CD14-positive monocyte (primary cell): ENCODE measurements at regions not wholly inside any gene's neighbourhood (a gene's known extent, or its start where the extent isn't known, plus 50 kb on each side); places are given as distances from the start of the nearest gene placed in this dataset.

ENCODE experiments used
- DNase-seq, 3 donors: peaks; one replicate each; pipeline ENCODE4 v3.0.0-alpha.2; 2011 to 2022
- H2AFZ ChIP-seq: 2 replicates; pipeline ENCODE4 v1.6.0; 2012; ENCODE audit warnings: mild to moderate bottlenecking, low read depth, low read length, inconsistent platforms; ENCODE audit not compliant: insufficient read depth, poor library complexity, severe bottlenecking
- H3K27ac ChIP-seq, 2 donors: 1 replicate in 1 of 2; 2 replicates in 1 of 2; pipeline ENCODE4 v1.5.1; 2012 to 2013; ENCODE audit warnings: low read length in 2 of 2, control low read depth in 1 of 2, inconsistent platforms in 1 of 2, low read depth in 1 of 2, mild to moderate bottlenecking in 1 of 2
- H3K27me3 ChIP-seq, 2 donors: one replicate each; pipeline versions ENCODE4 v1.6.0 to v1.6.1; 2011 to 2013; ENCODE audit warnings: low read length in 2 of 2; ENCODE audit not compliant: control insufficient read depth in 2 of 2, insufficient read depth in 2 of 2
- H3K36me3 ChIP-seq, 2 donors: replicated peaks in 1 of 2; 1 replicate in 1 of 2; 2 replicates in 1 of 2; pipeline versions ENCODE4 v1.5.1 to v1.6.1; 2012 to 2013; ENCODE audit warnings: low read length in 2 of 2, control low read depth in 1 of 2, inconsistent platforms in 1 of 2, mild to moderate bottlenecking in 1 of 2; ENCODE audit not compliant: insufficient read depth in 2 of 2, control insufficient read depth in 1 of 2
- H3K4me1 ChIP-seq, 2 donors: 1 replicate in 1 of 2; 2 replicates in 1 of 2; pipeline versions ENCODE4 v1.5.1 to v1.6.1; 2012 to 2013; ENCODE audit warnings: low read length in 2 of 2, control low read depth in 1 of 2, inconsistent platforms in 1 of 2, mild to moderate bottlenecking in 1 of 2, moderate library complexity in 1 of 2; ENCODE audit not compliant: insufficient read depth in 2 of 2, control insufficient read depth in 1 of 2
- H3K4me2 ChIP-seq: replicated peaks from 2 replicates; pipeline ENCODE3; 2012; ENCODE audit warnings: low read length, moderate library complexity, mild to moderate bottlenecking; ENCODE audit not compliant: poor library complexity, severe bottlenecking; ENCODE audit errors: extremely low read depth
- H3K4me3 ChIP-seq, 3 experiments: fragments of 200-600 bp in 1 of 3; sonication (generic) in 1 of 3; replicated peaks in 1 of 3; 1 replicate in 2 of 3; 2 replicates in 1 of 3; pipeline ENCODE4 v1.5.1; 2011 to 2013; ENCODE audit warnings: low read length in 3 of 3, mild to moderate bottlenecking in 3 of 3, control low read depth in 2 of 3, low read depth in 2 of 3, inconsistent platforms in 1 of 3, moderate library complexity in 1 of 3
- H3K79me2 ChIP-seq: 2 replicates; pipeline ENCODE4 v1.6.0; 2012; ENCODE audit warnings: mild to moderate bottlenecking, control low read depth, inconsistent platforms, low read length, moderate library complexity; ENCODE audit not compliant: insufficient read depth
- H3K9ac ChIP-seq: 2 replicates; pipeline ENCODE4 v1.6.0; 2017; ENCODE audit warnings: low read length, mild to moderate bottlenecking; ENCODE audit not compliant: insufficient read depth, poor library complexity, severe bottlenecking
- H3K9me3 ChIP-seq, 2 donors: replicated peaks in 1 of 2; 1 replicate in 1 of 2; 2 replicates in 1 of 2; pipeline versions ENCODE4 v1.5.1 to v1.6.1; 2012 to 2013; ENCODE audit warnings: low read length in 2 of 2, control low read depth in 1 of 2; ENCODE audit not compliant: control insufficient read depth in 1 of 2, insufficient read depth in 1 of 2
- H4K20me1 ChIP-seq: 2 replicates; pipeline ENCODE4 v1.6.0; 2012; ENCODE audit warnings: mild to moderate bottlenecking, low read length, control low read depth, moderate library complexity; ENCODE audit not compliant: insufficient read depth
- H3K27ac Mint-ChIP-seq, 7 donors: one replicate each; pipeline ENCODE4 v1.8.0; 2020; ENCODE audit warnings: mild to moderate bottlenecking in 7 of 7, mixed read lengths in 7 of 7, moderate library complexity in 6 of 7, inconsistent platforms in 2 of 7
- H3K27me3 Mint-ChIP-seq, 3 donors: one replicate each; pipeline ENCODE4 v1.8.0; 2021 to 2022; ENCODE audit warnings: low read depth in 3 of 3, mild to moderate bottlenecking in 3 of 3, mixed read lengths in 3 of 3, moderate library complexity in 3 of 3, inconsistent platforms in 1 of 3
- H3K36me3 Mint-ChIP-seq, 2 donors: one replicate each; pipeline ENCODE4 v1.8.0; 2020; ENCODE audit warnings: mixed read lengths in 2 of 2, inconsistent platforms in 1 of 2, mild to moderate bottlenecking in 1 of 2
- H3K4me1 Mint-ChIP-seq: one replicate; pipeline ENCODE4 v1.8.0; 2020; ENCODE audit warnings: mild to moderate bottlenecking, mixed read lengths
- H3K4me3 Mint-ChIP-seq, 2 donors: one replicate each; pipeline ENCODE4 v1.8.0; 2020; ENCODE audit warnings: mild to moderate bottlenecking in 2 of 2, mixed read lengths in 2 of 2, moderate library complexity in 1 of 2
- H3K9me3 Mint-ChIP-seq, 7 donors: one replicate each; pipeline ENCODE4 v1.8.0; 2020 to 2022; ENCODE audit warnings: mixed read lengths in 7 of 7, mild to moderate bottlenecking in 6 of 7, moderate library complexity in 6 of 7, inconsistent platforms in 2 of 7
- CTCF ChIP-seq: fragments of 200-600 bp; IDR thresholded peaks from one replicate; pipeline ENCODE4 v1.8.0; 2022; ENCODE audit warnings: antibody characterized with exemption, mild to moderate bottlenecking
- WGBS: methylation state at CpG from one replicate; pipeline ENCODE4 v1.1.5; 2013; ENCODE audit warnings: missing lambda C conversion rate; ENCODE audit not compliant: insufficient coverage; 5-methylcytosine and 5-hydroxymethylcytosine counted together
- intact Hi-C, 2 donors: fragments of 100-400 bp; cut with micrococcal nuclease; formaldehyde crosslinking; loops; one replicate each; pipeline versions ENCODE4 v1.15.0 to v1.15.1; 2023

DNA sequence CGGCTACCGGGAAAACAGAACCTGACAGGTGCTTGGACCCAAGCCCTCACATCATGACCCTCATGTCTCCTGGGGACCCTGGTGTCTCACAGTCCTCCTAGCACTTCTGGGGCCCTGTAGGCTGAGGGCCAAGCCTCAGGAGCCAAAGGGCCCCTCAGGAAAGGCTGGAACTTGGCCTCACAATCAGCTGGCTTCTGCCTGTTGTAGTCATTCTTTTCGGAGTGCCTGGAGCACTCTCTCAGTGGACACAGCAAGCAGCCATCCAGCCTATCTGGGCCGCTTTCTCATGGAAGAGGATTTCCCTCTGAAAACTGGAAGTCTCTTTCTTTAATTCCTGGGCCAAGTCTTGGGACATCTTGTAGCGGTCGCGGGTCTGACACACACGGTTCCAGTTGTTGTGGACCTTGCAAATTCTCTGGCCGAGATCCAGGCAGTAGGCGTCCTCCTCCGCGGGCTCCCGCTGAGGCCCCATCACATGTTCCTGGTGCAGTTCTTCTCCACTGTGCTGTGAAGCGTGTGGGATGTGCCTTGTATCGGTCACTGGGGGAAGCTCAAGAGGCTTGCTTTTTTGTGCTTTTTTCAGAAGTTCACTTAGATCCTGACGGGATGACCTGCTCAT lies 169.3 kb downstream of the EMP1 start:
- H3K36me3 Mint-ChIP-seq, result no peaks in the 10 kb centered on the region
- Histone ChIP-seq H3K4me3 (no peak overlapping the region), H2AFZ (no peak overlapping the region), H3K27me3 (no peaks in the 10 kb centered on the region), H3K4me2 (no peak overlapping the region), H3K79me2 (no peaks in the 10 kb centered on the region), H3K9ac (no peak overlapping the region), H3K27ac (no peak overlapping the region), H3K4me1 (no peaks in the 10 kb centered on the region), H4K20me1 (no peaks in the 10 kb centered on the region), H3K36me3 (no peaks in the 10 kb centered on the region), H3K9me3 (no peaks in the 10 kb centered on the region)
- DNase-seq, result no peak
- 96% methylated on average over 16 of the region's 16 CpGs for WGBS
- no peaks in the 10 kb centered on the region for H3K4me1 Mint-ChIP-seq
- no peak overlapping the region for H3K27ac Mint-ChIP-seq
- intact Hi-C loops, result no loop called here
- peaks cover 4 to 7% (median 5%) of the 10 kb centered on the region in 3 donors for H3K27me3 Mint-ChIP-seq
- H3K4me3 Mint-ChIP-seq, result no peak overlapping the region
- H3K9me3 Mint-ChIP-seq, result peaks cover 0 to 7% (median 0%) of the 10 kb centered on the region in 7 donors
- TF ChIP-seq CTCF, result no peak

GRCh38 chr12:13362260-13362841 lies 165.8 kb downstream of the EMP1 start:
- Histone ChIP-seq H3K27ac (no peak overlapping the region), H3K79me2 (no peaks in the 10 kb centered on the region), H3K4me3 (no peak overlapping the region), H3K36me3 (no peaks in the 10 kb centered on the region), H3K4me2 (no peak overlapping the region), H2AFZ (no peak overlapping the region), H3K9ac (no peak overlapping the region), H3K27me3 (peaks cover 5 to 8% of the 10 kb centered on the region in 2 donors), H4K20me1 (no peaks in the 10 kb centered on the region), H3K4me1 (no peaks in the 10 kb centered on the region), H3K9me3 (no peaks in the 10 kb centered on the region)
- Mint-ChIP-seq H3K4me1 (no peaks in the 10 kb centered on the region), H3K27ac (no peak overlapping the region), H3K27me3 (peaks cover 9 to 20% (median 10%) of the 10 kb centered on the region in 3 donors), H3K4me3 (no peak overlapping the region), H3K9me3 (peaks cover 0 to 6% (median 0%) of the 10 kb centered on the region in 7 donors), H3K36me3 (no peaks in the 10 kb centered on the region)
- TF ChIP-seq CTCF, result peak; percentile 86
- WGBS, result 42% methylated on average over 3 of the region's 5 CpGs
- peak; percentile 1 to 10 (median 6) for DNase-seq
- intact Hi-C loops, result no loop called here
